Bronchial epithelial cell (primary cell): ENCODE measurements at regions not wholly inside any gene's neighbourhood (a gene's known extent, or its start where the extent isn't known, plus 50 kb on each side); places are given as distances from the start of the nearest gene placed in this dataset.

ENCODE experiments used
- DNase-seq: peaks from one replicate; pipeline ENCODE4 v3.0.0-alpha.2; 2010; ENCODE audit warnings: low read depth
- FAIRE-seq: peaks from 2 replicates; lab custom pipeline; 2011; peaks lifted over from hg19 to GRCh38; lab: Jason Lieb, UNC
- H3K27me3 ChIP-seq: 2 replicates; pipeline ENCODE4 v1.5.1; 2011; ENCODE audit warnings: low read length; ENCODE audit not compliant: control insufficient read depth, insufficient read depth
- H3K36me3 ChIP-seq: 2 replicates; pipeline ENCODE4 v1.5.1; 2011; ENCODE audit warnings: low read length; ENCODE audit not compliant: control insufficient read depth, insufficient read depth
- H3K4me3 ChIP-seq: 2 replicates; pipeline ENCODE4 v1.5.1; 2011; ENCODE audit warnings: mild to moderate bottlenecking, low read depth, low read length, control low read depth
- TF ChIP-seq, protein P1 (sequence below): IDR thresholded peaks from 2 replicates; pipeline ENCODE4 v1.5.1; 2011; ENCODE audit warnings: mild to moderate bottlenecking, moderate library complexity, low read length, control low read depth, inconsistent platforms; ENCODE audit not compliant: insufficient read depth, severe bottlenecking

DNA sequence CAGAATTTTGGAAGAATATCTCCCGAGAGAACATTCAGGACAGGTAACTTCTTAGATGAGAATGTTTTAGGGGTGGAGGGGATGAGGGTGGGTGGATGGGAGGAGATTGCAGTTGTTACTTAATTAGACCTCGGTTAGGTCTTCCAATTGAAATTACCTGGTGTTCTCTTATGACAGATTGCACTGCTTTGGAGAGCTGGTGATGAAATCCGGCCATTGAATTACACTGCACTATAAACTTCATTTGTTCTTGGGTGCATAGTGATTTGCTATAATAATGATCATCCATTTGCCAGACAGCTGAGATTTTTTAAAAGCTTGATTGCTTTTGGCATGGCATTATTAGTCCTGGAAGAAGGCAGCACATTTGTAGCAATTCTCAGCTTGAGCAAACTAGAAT, 427.6 kb downstream of the GBA3 start:
- H3K27me3 ChIP-seq: no peaks in the 10 kb centered on the region
- H3K36me3 ChIP-seq: no peaks in the 10 kb centered on the region
- TF ChIP-seq, protein P1, sequence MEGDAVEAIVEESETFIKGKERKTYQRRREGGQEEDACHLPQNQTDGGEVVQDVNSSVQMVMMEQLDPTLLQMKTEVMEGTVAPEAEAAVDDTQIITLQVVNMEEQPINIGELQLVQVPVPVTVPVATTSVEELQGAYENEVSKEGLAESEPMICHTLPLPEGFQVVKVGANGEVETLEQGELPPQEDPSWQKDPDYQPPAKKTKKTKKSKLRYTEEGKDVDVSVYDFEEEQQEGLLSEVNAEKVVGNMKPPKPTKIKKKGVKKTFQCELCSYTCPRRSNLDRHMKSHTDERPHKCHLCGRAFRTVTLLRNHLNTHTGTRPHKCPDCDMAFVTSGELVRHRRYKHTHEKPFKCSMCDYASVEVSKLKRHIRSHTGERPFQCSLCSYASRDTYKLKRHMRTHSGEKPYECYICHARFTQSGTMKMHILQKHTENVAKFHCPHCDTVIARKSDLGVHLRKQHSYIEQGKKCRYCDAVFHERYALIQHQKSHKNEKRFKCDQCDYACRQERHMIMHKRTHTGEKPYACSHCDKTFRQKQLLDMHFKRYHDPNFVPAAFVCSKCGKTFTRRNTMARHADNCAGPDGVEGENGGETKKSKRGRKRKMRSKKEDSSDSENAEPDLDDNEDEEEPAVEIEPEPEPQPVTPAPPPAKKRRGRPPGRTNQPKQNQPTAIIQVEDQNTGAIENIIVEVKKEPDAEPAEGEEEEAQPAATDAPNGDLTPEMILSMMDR: no peak
- no peak for FAIRE-seq
- H3K4me3 ChIP-seq: no peak overlapping the region
- no peak for DNase-seq

DNA sequence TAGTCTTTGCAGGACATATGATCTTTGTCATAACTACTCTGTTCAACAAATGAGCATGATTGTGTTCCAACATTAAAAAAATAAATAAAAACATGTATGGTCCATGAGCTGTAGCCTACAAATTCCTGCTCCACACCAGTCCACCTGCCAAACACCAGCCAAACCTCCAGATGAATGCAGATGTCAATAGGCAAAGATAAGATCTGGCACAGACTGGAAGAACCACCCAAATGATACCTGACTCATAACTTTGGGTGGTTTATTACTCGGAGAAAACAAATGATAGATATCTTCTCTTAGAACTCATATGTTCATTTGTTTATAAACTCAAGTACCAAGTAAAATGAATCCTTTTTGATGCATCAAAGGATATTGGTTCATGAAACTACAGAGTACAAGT, 425.1 kb downstream of the GBA3 start:
- DNase-seq (no peak), FAIRE-seq (no peak)
- H3K27me3 ChIP-seq: no peaks in the 10 kb centered on the region
- TF ChIP-seq, protein P1: no peak
- H3K4me3 ChIP-seq: no peak overlapping the region
- H3K36me3 ChIP-seq: no peaks in the 10 kb centered on the region

DNA sequence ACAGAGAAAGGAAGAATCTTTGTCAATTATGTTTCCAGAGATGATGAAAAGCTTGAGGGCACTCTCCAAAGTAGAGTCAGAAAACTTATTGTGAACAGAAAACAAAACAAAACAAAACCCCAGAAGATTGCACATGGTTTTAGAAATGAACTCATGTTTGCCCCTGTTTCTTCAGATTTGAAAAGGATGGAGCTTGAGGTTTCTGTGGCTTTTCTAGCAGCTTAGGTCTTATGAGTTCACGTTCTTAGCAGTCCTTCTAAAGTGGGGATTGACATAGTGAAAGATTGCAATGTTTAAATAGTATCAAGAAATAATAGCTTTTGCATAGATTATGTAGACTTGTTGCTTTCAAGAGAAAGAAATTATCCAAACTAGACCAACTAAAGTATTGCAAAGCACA, 421.8 kb downstream of the GBA3 start:
- Histone ChIP-seq H3K27me3 (no peaks in the 10 kb centered on the region), H3K4me3 (no peak overlapping the region), H3K36me3 (no peaks in the 10 kb centered on the region)
- no peak for FAIRE-seq
- TF ChIP-seq, protein P1: no peak
- DNase-seq: no peak

DNA sequence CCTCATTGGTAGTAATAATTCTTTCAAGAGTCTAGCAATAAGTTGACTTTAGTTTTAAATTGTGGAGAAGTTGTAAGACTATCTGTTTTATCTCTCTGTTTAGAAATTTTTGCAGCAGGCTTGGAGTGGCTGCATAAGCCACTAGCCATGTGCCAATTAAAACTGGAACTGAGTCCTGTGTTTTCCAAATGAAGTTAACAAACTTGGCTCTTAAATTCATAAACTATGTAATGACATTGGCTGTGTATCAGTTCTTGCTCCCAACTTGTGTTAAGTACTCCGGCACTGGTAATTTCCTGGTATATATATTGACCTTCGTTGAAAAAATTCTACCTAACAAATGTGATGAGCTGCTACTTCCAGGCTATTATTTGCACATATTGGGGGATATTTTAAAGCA, 420.4 kb downstream of the GBA3 start:
- DNase-seq: no peak
- TF ChIP-seq, protein P1: no peak
- H3K27me3 ChIP-seq: no peaks in the 10 kb centered on the region
- H3K4me3 ChIP-seq: no peak overlapping the region
- no peaks in the 10 kb centered on the region for H3K36me3 ChIP-seq
- FAIRE-seq: no peak

DNA sequence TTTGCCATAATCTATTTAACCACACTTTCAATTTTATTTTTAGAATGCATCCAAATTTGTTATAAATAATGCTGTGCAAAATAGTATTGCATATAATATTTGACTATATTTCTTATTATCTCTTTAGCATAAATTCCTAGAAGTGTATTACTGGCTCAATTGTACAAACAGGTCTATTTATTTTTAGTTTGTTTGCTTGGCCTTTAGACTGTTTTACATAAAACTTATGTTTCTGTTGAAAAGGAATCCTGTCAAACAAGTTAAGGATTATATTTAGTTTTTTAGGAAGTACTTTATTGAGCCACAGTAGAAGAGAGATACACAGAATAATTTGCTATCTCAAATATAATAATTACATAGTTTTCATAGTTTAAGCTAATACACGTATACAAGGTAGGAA, 413.8 kb downstream of the GBA3 start:
- Histone ChIP-seq H3K36me3 (no peaks in the 10 kb centered on the region), H3K27me3 (no peaks in the 10 kb centered on the region), H3K4me3 (no peak overlapping the region)
- TF ChIP-seq, protein P1: no peak
- FAIRE-seq (no peak), DNase-seq (no peak)

DNA sequence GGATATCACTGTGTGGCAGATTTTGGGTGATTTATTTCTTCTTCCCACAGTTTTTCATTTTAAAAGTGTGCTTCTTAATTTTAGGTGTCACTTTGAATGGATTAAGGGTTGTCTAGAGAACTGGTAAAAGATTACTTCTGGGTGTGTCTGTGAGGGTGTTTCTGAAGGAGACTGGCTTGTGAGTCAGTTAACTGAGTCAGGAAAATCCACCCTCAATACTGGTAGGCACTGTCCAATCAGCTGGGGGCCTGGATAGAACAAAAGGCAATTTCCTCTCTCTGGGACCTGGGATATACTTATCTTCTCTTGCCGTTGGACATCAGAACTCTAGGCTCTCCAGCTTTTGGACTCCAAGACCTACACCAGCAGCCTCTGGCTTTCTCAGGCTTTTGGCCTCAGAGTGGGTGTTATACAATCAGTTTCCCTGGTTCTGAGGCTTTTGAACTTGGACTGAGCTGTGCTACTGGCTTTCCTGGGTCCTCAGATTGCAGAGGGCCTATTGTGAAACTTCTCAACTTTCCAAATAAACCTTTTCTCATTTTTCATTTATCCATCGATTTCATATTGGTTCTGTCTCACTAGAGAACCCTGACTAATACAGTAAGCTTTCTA, 413.1 kb downstream of the GBA3 start:
- no peaks in the 10 kb centered on the region for H3K36me3 ChIP-seq
- H3K4me3 ChIP-seq: no peak overlapping the region
- FAIRE-seq (no peak), DNase-seq (peak; percentile 42)
- TF ChIP-seq, protein P1: no peak
- H3K27me3 ChIP-seq: no peaks in the 10 kb centered on the region
